Panc1 (cell line): ENCODE measurements at regions not wholly inside any gene's neighbourhood (a gene's known extent, or its start where the extent isn't known, plus 50 kb on each side); places are given as distances from the start of the nearest gene placed in this dataset.

Experiments used
- ATAC-seq: fragments of 200-7000 bp; cut with Tn5 transposase; 2 replicates; pipeline ENCODE4 v1.9.1; 2020; ENCODE audit warnings: mild to moderate bottlenecking, moderate library complexity
- BruUV-seq: library from RNA; stranded (reverse); fragments of 400-500 nt; replicated peaks from 2 replicates; lab custom pipeline; 2021; lab: Mats Ljungman, UMichigan
- CTCF ChIA-PET: fragments of 300-600 bp; sonication (Branson Sonifier 250); formaldehyde crosslinking; loops from one replicate; lab custom pipeline; 2022; ENCODE audit warnings: antibody characterized with exemption; lab: Charles Lee
- POLR2A ChIA-PET: fragments of 300-600 bp; sonication (Branson Sonifier 250); formaldehyde crosslinking; loops from one replicate; lab custom pipeline; 2022; ENCODE audit warnings: antibody characterized with exemption; lab: Charles Lee
- DNase-seq: peaks from one replicate; pipeline ENCODE4 v3.0.0-alpha.2; 2010; ENCODE audit warnings: low read depth, low spot score
- H3K27ac ChIP-seq: 2 replicates; pipeline ENCODE4 v1.5.1; 2011; ENCODE audit warnings: mild to moderate bottlenecking, low read length, inconsistent platforms
- H3K27me3 ChIP-seq: fragments of 200-500 bp; sonication (Bioruptor generic); 2 replicates; pipeline ENCODE4 v1.6.0; 2014; ENCODE audit warnings: low read length, inconsistent platforms; ENCODE audit not compliant: control insufficient read depth, insufficient read depth
- H3K36me3 ChIP-seq: fragments of 200-500 bp; sonication (Bioruptor generic); 2 replicates; pipeline ENCODE4 v1.5.1; 2014; ENCODE audit warnings: inconsistent platforms, mild to moderate bottlenecking, low read length, moderate library complexity; ENCODE audit not compliant: control insufficient read depth, insufficient read depth
- H3K4me1 ChIP-seq: 2 replicates; pipeline ENCODE4 v1.5.1; 2011; ENCODE audit warnings: inconsistent platforms, mild to moderate bottlenecking, low read length, moderate library complexity; ENCODE audit not compliant: control insufficient read depth, insufficient read depth
- H3K4me3 ChIP-seq, 2 experiments: 2 replicates each; pipeline ENCODE4 v1.5.1; 2011 to 2012; ENCODE audit warnings: low read depth in 2 of 2, low read length in 2 of 2, mild to moderate bottlenecking in 2 of 2, inconsistent platforms in 1 of 2, moderate library complexity in 1 of 2
- H3K9me3 ChIP-seq: fragments of 200-500 bp; sonication (Bioruptor generic); 2 replicates; pipeline ENCODE4 v1.5.1; 2014; ENCODE audit warnings: low read depth, mild to moderate bottlenecking, inconsistent platforms, low read length, moderate library complexity; ENCODE audit not compliant: control insufficient read depth, insufficient read depth
- CTCF ChIP-seq: fragments of 450-650 bp; IDR thresholded peaks from 2 replicates; pipeline ENCODE4 v1.5.1; 2017; ENCODE audit warnings: mild to moderate bottlenecking
- POLR2AphosphoS5 ChIP-seq: IDR thresholded peaks from 2 replicates; pipeline ENCODE4 v1.6.1; 2012; ENCODE audit warnings: mild to moderate bottlenecking, low read depth, low read length, moderate library complexity
- REST ChIP-seq, 2 experiments: IDR thresholded peaks; 2 replicates each; pipeline ENCODE4 v1.6.1; 2011 to 2012; ENCODE audit warnings: low read depth in 2 of 2, control low read depth in 1 of 2, low read length in 1 of 2, mild to moderate bottlenecking in 1 of 2, moderate library complexity in 1 of 2; ENCODE audit not compliant: insufficient read depth in 1 of 2
- SIN3A ChIP-seq: IDR thresholded peaks from 2 replicates; pipeline ENCODE4 v1.6.1; 2012; ENCODE audit warnings: low read depth, mild to moderate bottlenecking, low read length, moderate library complexity, borderline replicate concordance; ENCODE audit not compliant: insufficient read depth
- TCF7L2 ChIP-seq: IDR thresholded peaks from 2 replicates; pipeline ENCODE4 v1.6.1; 2011; ENCODE audit warnings: mild to moderate bottlenecking, low read depth, low read length, inconsistent platforms
- in situ Hi-C: cut with HindIII; loops from 2 replicates; pipeline ENCODE4 v1.10.0; 2016; ENCODE audit warnings: low sequenced_read_pairs, low pct_unique_long_range_greater_than_20kb
- intact Hi-C: fragments of 100-400 bp; cut with micrococcal nuclease; formaldehyde crosslinking; loops from one replicate; pipeline ENCODE4 v1.10.0; 2022; ENCODE audit not compliant: unreplicated experiment

- in situ Hi-C loops = no loop called here
- H3K4me1 ChIP-seq = no peaks in the 10 kb centered on the region
- no peaks in the 10 kb centered on the region for H3K9me3 ChIP-seq
- ATAC-seq (no peak), DNase-seq (no peak)
- TF ChIP-seq TCF7L2 = no peak
- intact Hi-C loops = no loop called here
- ChIA-PET POLR2A (no interaction called here), CTCF (no interaction called here)
- no TSS peak for BruUV-seq
- no peaks in the 10 kb centered on the region for H3K27me3 ChIP-seq
- no peak overlapping the region for H3K4me3 ChIP-seq
- no peaks in the 10 kb centered on the region for H3K36me3 ChIP-seq
- no peak overlapping the region for H3K27ac ChIP-seq
Measured at GRCh38 chr9:18233311-18233710, 240.6 kb upstream of the ADAMTSL1 start.

GRCh38 chr9:18233776-18234445, 240.0 kb upstream of the ADAMTSL1 start:
- ChIA-PET CTCF (no interaction called here), POLR2A (no interaction called here)
- intact Hi-C loops = no loop called here
- no peaks in the 10 kb centered on the region for H3K9me3 ChIP-seq
- no peaks in the 10 kb centered on the region for H3K27me3 ChIP-seq
- ATAC-seq (no peak), DNase-seq (no peak)
- in situ Hi-C loops = no loop called here
- TF ChIP-seq TCF7L2 = no peak
- no peak for TF ChIP-seq REST (IDR thresholded peaks at IDR 0.05; ENCODE audit: insufficient read depth in 1 of 2, low read depth in 2 of 2, low read length in 1 of 2)
- no peak for TF ChIP-seq POLR2AphosphoS5
- no peak for TF ChIP-seq CTCF
- no peak for TF ChIP-seq SIN3A
- no peaks in the 10 kb centered on the region for H3K4me1 ChIP-seq
- no peaks in the 10 kb centered on the region for H3K36me3 ChIP-seq
- no peak overlapping the region for H3K27ac ChIP-seq
- no TSS peak for BruUV-seq
- no peak overlapping the region for H3K4me3 ChIP-seq

- no peak for ATAC-seq
- intact Hi-C loops = no loop called here
- Histone ChIP-seq H3K4me3 (no peak overlapping the region), H3K27me3 (no peaks in the 10 kb centered on the region), H3K9me3 (no peaks in the 10 kb centered on the region), H3K36me3 (no peaks in the 10 kb centered on the region), H3K27ac (no peak overlapping the region), H3K4me1 (no peaks in the 10 kb centered on the region)
- DNase-seq = no peak
- TF ChIP-seq POLR2AphosphoS5 = no peak
- no peak for TF ChIP-seq CTCF
- no peak for TF ChIP-seq TCF7L2
- TF ChIP-seq SIN3A = no peak
- no peak for TF ChIP-seq REST (IDR thresholded peaks at IDR 0.05; ENCODE audit: insufficient read depth in 1 of 2, low read depth in 2 of 2, low read length in 1 of 2)
- ChIA-PET CTCF (no interaction called here), POLR2A (no interaction called here)
- BruUV-seq = no TSS peak
- in situ Hi-C loops = no loop called here
Measured at GRCh38 chr9:18235181-18235908, 238.6 kb upstream of the ADAMTSL1 start.
